ENCODE measurements at regions not wholly inside any gene's neighbourhood (a gene's known extent, or its start where the extent isn't known, plus 50 kb on each side); places are given as distances from the start of the nearest gene placed in this dataset.

- peaks cover 4% of the 10 kb centered on the region for H3K27me3 Mint-ChIP-seq
- ATAC-seq (ENCODE audit: low read depth in 2 of 2) (no peak), DNase-seq (no peak)
- no peak overlapping the region for H3K4me3 Mint-ChIP-seq
- H3K9me3 Mint-ChIP-seq: peaks cover 0 to 14% (median 5%) of the 10 kb centered on the region in 7 donors
- no peak overlapping the region for H3K27ac Mint-ChIP-seq
- no peaks in the 10 kb centered on the region for H3K27me3 ChIP-seq (ENCODE audit: control insufficient read depth, insufficient read depth, low read length)
- H3K27ac ChIP-seq (ENCODE audit: insufficient read depth, low read length, poor library complexity, severe bottlenecking): no peak overlapping the region
- H3K36me3 ChIP-seq (ENCODE audit: control insufficient read depth, insufficient read depth, low read length): no peaks in the 10 kb centered on the region
- no peaks in the 10 kb centered on the region for H3K36me3 Mint-ChIP-seq
- H3K9me3 ChIP-seq (ENCODE audit: control insufficient read depth in 2 of 2, low read length in 2 of 2): no peaks in the 10 kb centered on the region
- peaks cover 0 to 4% (median 0%) of the 10 kb centered on the region in 4 donors for H3K4me1 Mint-ChIP-seq
- H3K4me1 ChIP-seq (ENCODE audit: control insufficient read depth, insufficient read depth, low read length, poor library complexity, severe bottlenecking): no peaks in the 10 kb centered on the region
- no peak overlapping the region for H3K4me3 ChIP-seq (ENCODE audit: low read depth, low read length)
Measured at GRCh38 chr9:84592918-84593317, 76.6 kb upstream of the NTRK2 start.

- Histone ChIP-seq H3K36me3 (ENCODE audit: control insufficient read depth, insufficient read depth, low read length) (no peaks in the 10 kb centered on the region), H3K4me1 (ENCODE audit: control insufficient read depth, insufficient read depth, low read length, poor library complexity, severe bottlenecking) (no peaks in the 10 kb centered on the region), H3K27me3 (ENCODE audit: control insufficient read depth, insufficient read depth, low read length) (no peaks in the 10 kb centered on the region), H3K9me3 (ENCODE audit: control insufficient read depth in 2 of 2, low read length in 2 of 2) (no peaks in the 10 kb centered on the region), H3K27ac (ENCODE audit: insufficient read depth, low read length, poor library complexity, severe bottlenecking) (no peak overlapping the region), H3K4me3 (ENCODE audit: low read depth, low read length) (no peak overlapping the region)
- Mint-ChIP-seq H3K27ac (no peak overlapping the region), H3K9me3 (peaks cover 0 to 14% (median 5%) of the 10 kb centered on the region in 7 donors), H3K27me3 (peaks cover 4% of the 10 kb centered on the region), H3K36me3 (no peaks in the 10 kb centered on the region), H3K4me1 (peaks cover 0 to 4% (median 0%) of the 10 kb centered on the region in 4 donors), H3K4me3 (no peak overlapping the region)
- ATAC-seq (ENCODE audit: low read depth in 2 of 2) (no peak), DNase-seq (no peak)
Measured at GRCh38 chr9:84593352-84593751, 76.2 kb upstream of the NTRK2 start.

- no peak for ATAC-seq (ENCODE audit: low read depth in 2 of 2)
- no peaks in the 10 kb centered on the region for H3K4me1 ChIP-seq (ENCODE audit: control insufficient read depth, insufficient read depth, low read length, poor library complexity, severe bottlenecking)
Measured at GRCh38 chr9:84597131-84597530, 72.4 kb upstream of the NTRK2 start.

GRCh38 chr9:84598921-84599636 is 70.5 kb upstream of the NTRK2 start:
- Mint-ChIP-seq H3K4me3 (no peak overlapping the region), H3K27me3 (peaks cover 4% of the 10 kb centered on the region), H3K36me3 (no peaks in the 10 kb centered on the region), H3K27ac (no peak overlapping the region), H3K9me3 (peaks cover 0 to 11% (median 5%) of the 10 kb centered on the region in 7 donors), H3K4me1 (peaks cover 0 to 4% (median 0%) of the 10 kb centered on the region in 4 donors)
- Histone ChIP-seq H3K4me3 (ENCODE audit: low read depth, low read length) (no peak overlapping the region), H3K4me1 (ENCODE audit: control insufficient read depth, insufficient read depth, low read length, poor library complexity, severe bottlenecking) (no peaks in the 10 kb centered on the region), H3K27ac (ENCODE audit: insufficient read depth, low read length, poor library complexity, severe bottlenecking) (no peak overlapping the region), H3K27me3 (ENCODE audit: control insufficient read depth, insufficient read depth, low read length) (no peaks in the 10 kb centered on the region), H3K36me3 (ENCODE audit: control insufficient read depth, insufficient read depth, low read length) (no peaks in the 10 kb centered on the region), H3K9me3 (ENCODE audit: control insufficient read depth in 2 of 2, low read length in 2 of 2) (no peaks in the 10 kb centered on the region)
- no peak for ATAC-seq (ENCODE audit: low read depth in 2 of 2)
- DNase-seq: no peak

More at GRCh38 chr9:84597131-84597530, 72.4 kb upstream of the NTRK2 start:
- Mint-ChIP-seq H3K9me3 (peaks cover 0 to 11% (median 5%) of the 10 kb centered on the region in 7 donors), H3K27ac (peak overlapping the region in 1 of 3 donors; percentile 78), H3K4me3 (no peak overlapping the region), H3K27me3 (peaks cover 4% of the 10 kb centered on the region), H3K4me1 (peaks cover 0 to 4% (median 0%) of the 10 kb centered on the region in 4 donors), H3K36me3 (no peaks in the 10 kb centered on the region)
- no peaks in the 10 kb centered on the region for H3K36me3 ChIP-seq (ENCODE audit: control insufficient read depth, insufficient read depth, low read length)
- no peaks in the 10 kb centered on the region for H3K27me3 ChIP-seq (ENCODE audit: control insufficient read depth, insufficient read depth, low read length)
- no peaks in the 10 kb centered on the region for H3K9me3 ChIP-seq (ENCODE audit: control insufficient read depth in 2 of 2, low read length in 2 of 2)
- H3K27ac ChIP-seq (ENCODE audit: insufficient read depth, low read length, poor library complexity, severe bottlenecking): no peak overlapping the region
- DNase-seq: peak in 1 of 3 donors; percentile 1
- H3K4me3 ChIP-seq (ENCODE audit: low read depth, low read length): no peak overlapping the region

- no peak for DNase-seq
- Histone ChIP-seq H3K27me3 (ENCODE audit: control insufficient read depth, insufficient read depth, low read length) (no peaks in the 10 kb centered on the region), H3K27ac (ENCODE audit: insufficient read depth, low read length, poor library complexity, severe bottlenecking) (no peak overlapping the region), H3K4me3 (ENCODE audit: low read depth, low read length) (no peak overlapping the region), H3K9me3 (ENCODE audit: control insufficient read depth in 2 of 2, low read length in 2 of 2) (no peaks in the 10 kb centered on the region), H3K4me1 (ENCODE audit: control insufficient read depth, insufficient read depth, low read length, poor library complexity, severe bottlenecking) (no peaks in the 10 kb centered on the region), H3K36me3 (ENCODE audit: control insufficient read depth, insufficient read depth, low read length) (no peaks in the 10 kb centered on the region)
- Mint-ChIP-seq H3K4me3 (no peak overlapping the region), H3K36me3 (no peaks in the 10 kb centered on the region), H3K27me3 (peaks cover 4% of the 10 kb centered on the region), H3K9me3 (peaks cover 0 to 11% (median 2%) of the 10 kb centered on the region in 7 donors), H3K4me1 (peaks cover 0 to 4% (median 0%) of the 10 kb centered on the region in 4 donors), H3K27ac (no peak overlapping the region)
- no peak for ATAC-seq (ENCODE audit: low read depth in 2 of 2)
Measured at GRCh38 chr9:84600739-84601138, 68.8 kb upstream of the NTRK2 start.

GRCh38 chr9:84604223-84604622 is 65.3 kb upstream of the NTRK2 start:
- no peak overlapping the region for H3K4me3 Mint-ChIP-seq
- peaks cover 0 to 6% (median 1%) of the 10 kb centered on the region in 7 donors for H3K9me3 Mint-ChIP-seq
- no peak overlapping the region for H3K4me3 ChIP-seq (ENCODE audit: low read depth, low read length)
- H3K36me3 ChIP-seq (ENCODE audit: control insufficient read depth, insufficient read depth, low read length): no peaks in the 10 kb centered on the region
- no peaks in the 10 kb centered on the region for H3K4me1 ChIP-seq (ENCODE audit: control insufficient read depth, insufficient read depth, low read length, poor library complexity, severe bottlenecking)
- peaks cover 5% of the 10 kb centered on the region for H3K27me3 Mint-ChIP-seq
- no peaks in the 10 kb centered on the region for H3K9me3 ChIP-seq (ENCODE audit: control insufficient read depth in 2 of 2, low read length in 2 of 2)
- no peak overlapping the region for H3K27ac Mint-ChIP-seq
- DNase-seq (no peak), ATAC-seq (ENCODE audit: low read depth in 2 of 2) (no peak)
- H3K27me3 ChIP-seq (ENCODE audit: control insufficient read depth, insufficient read depth, low read length): no peaks in the 10 kb centered on the region
- H3K4me1 Mint-ChIP-seq: no peaks in the 10 kb centered on the region
- H3K27ac ChIP-seq (ENCODE audit: insufficient read depth, low read length, poor library complexity, severe bottlenecking): no peak overlapping the region
- no peaks in the 10 kb centered on the region for H3K36me3 Mint-ChIP-seq

- Mint-ChIP-seq H3K4me3 (no peak overlapping the region), H3K27ac (no peak overlapping the region), H3K27me3 (peaks cover 5% of the 10 kb centered on the region), H3K9me3 (peaks cover 0 to 10% (median 3%) of the 10 kb centered on the region in 7 donors), H3K4me1 (no peaks in the 10 kb centered on the region), H3K36me3 (no peaks in the 10 kb centered on the region)
- DNase-seq: no peak
- Histone ChIP-seq H3K27ac (ENCODE audit: insufficient read depth, low read length, poor library complexity, severe bottlenecking) (no peak overlapping the region), H3K9me3 (ENCODE audit: control insufficient read depth in 2 of 2, low read length in 2 of 2) (no peaks in the 10 kb centered on the region), H3K36me3 (ENCODE audit: control insufficient read depth, insufficient read depth, low read length) (no peaks in the 10 kb centered on the region), H3K27me3 (ENCODE audit: control insufficient read depth, insufficient read depth, low read length) (no peaks in the 10 kb centered on the region), H3K4me3 (ENCODE audit: low read depth, low read length) (no peak overlapping the region), H3K4me1 (ENCODE audit: control insufficient read depth, insufficient read depth, low read length, poor library complexity, severe bottlenecking) (no peaks in the 10 kb centered on the region)
- no peak for ATAC-seq (ENCODE audit: low read depth in 2 of 2)
Measured at GRCh38 chr9:84609779-84610178, 59.8 kb upstream of the NTRK2 start.

GRCh38 chr9:84613431-84613830 is 56.1 kb upstream of the NTRK2 start:
- H3K4me1 Mint-ChIP-seq: no peaks in the 10 kb centered on the region
- no peak for DNase-seq
- peaks cover 0 to 10% (median under 1%) of the 10 kb centered on the region in 7 donors for H3K9me3 Mint-ChIP-seq
- Histone ChIP-seq H3K27ac (ENCODE audit: insufficient read depth, low read length, poor library complexity, severe bottlenecking) (no peak overlapping the region), H3K36me3 (ENCODE audit: control insufficient read depth, insufficient read depth, low read length) (no peaks in the 10 kb centered on the region), H3K27me3 (ENCODE audit: control insufficient read depth, insufficient read depth, low read length) (no peaks in the 10 kb centered on the region), H3K9me3 (ENCODE audit: control insufficient read depth in 2 of 2, low read length in 2 of 2) (no peaks in the 10 kb centered on the region), H3K4me3 (ENCODE audit: low read depth, low read length) (no peak overlapping the region), H3K4me1 (ENCODE audit: control insufficient read depth, insufficient read depth, low read length, poor library complexity, severe bottlenecking) (no peaks in the 10 kb centered on the region)
- ATAC-seq (ENCODE audit: low read depth in 2 of 2): no peak
- H3K36me3 Mint-ChIP-seq: no peaks in the 10 kb centered on the region
- no peak overlapping the region for H3K27ac Mint-ChIP-seq
- no peak overlapping the region for H3K4me3 Mint-ChIP-seq
- no peaks in the 10 kb centered on the region for H3K27me3 Mint-ChIP-seq

Measured in CD4-positive, CD25-positive, alpha-beta regulatory T cell (primary cell).